Pancreas (tissue), 10 donors: ENCODE measurements at regions not wholly inside any gene's neighbourhood (a gene's known extent, or its start where the extent isn't known, plus 50 kb on each side); places are given as distances from the start of the nearest gene placed in this dataset.

Experiments used
- ATAC-seq, 4 donors: fragments of 200-7000 bp; cut with Tn5 transposase; one replicate each; pipeline versions ENCODE4 v1.8.0 to v1.9.1; 2020; ENCODE audit warnings: mild to moderate bottlenecking in 4 of 4, moderate library complexity in 4 of 4
- DNase-seq, 6 donors: peaks; one replicate each; pipeline ENCODE4 v3.0.0-alpha.2; 2020
- FAIRE-seq: peaks from 2 replicates; lab custom pipeline; 2012; peaks lifted over from hg19 to GRCh38; lab: Jason Lieb, UNC
- H3K27ac ChIP-seq, 4 donors: fragments of 200-600 bp; sonication (generic); 1 replicate in 3 of 4; 2 replicates in 1 of 4; pipeline versions ENCODE4 v1.5.0 to v1.8.0; 2020
- H3K27me3 ChIP-seq, 4 donors: fragments of 200-600 bp; one replicate each; pipeline ENCODE4 v1.8.0; 2021
- H3K36me3 ChIP-seq, 3 donors: fragments of 200-600 bp; sonication (generic) in 1 of 3; one replicate each; pipeline versions ENCODE4 v1.5.0 to v1.8.0; 2020 to 2021
- H3K4me1 ChIP-seq, 3 donors: fragments of 200-600 bp; one replicate each; pipeline ENCODE4 v1.8.0; 2021
- H3K4me3 ChIP-seq, 4 donors: fragments of 200-600 bp; sonication (generic) in 2 of 4; one replicate each; pipeline versions ENCODE4 v1.5.0 to v1.8.0; 2020 to 2021
- H3K9me3 ChIP-seq, 4 donors: fragments of 200-600 bp; one replicate each; pipeline ENCODE4 v1.8.0; 2021
- CTCF ChIP-seq, 4 donors: fragments of 200-600 bp; sonication (generic) in 3 of 4; IDR thresholded peaks; one replicate each; pipeline versions ENCODE4 v1.5.0 to v1.8.0; 2021; ENCODE audit warnings: antibody characterized with exemption in 4 of 4
- WGBS, 2 donors: extraction: QIAGEN DNeasy Blood & Tissue Kit; methylation state at CpG; one replicate each; pipeline ENCODE4 v1.1.7; 2013; 5-methylcytosine and 5-hydroxymethylcytosine counted together
- intact Hi-C, 3 donors: fragments of 100-400 bp; cut with DNase I; formaldehyde crosslinking; loops; one replicate each; pipeline versions ENCODE4 v1.11.1 to v1.14.2; 2022
- donor health status: healthy with polysubstance abuse.
- donor health status: DM: no; HTN: no; CAD: no; lungs with moderate emphysema.
- donor health status: DM: no; HTN: no; CAD: no.
- donor health status: control.
- donor health status: control.
- donor health status: Bipolar disorder and iron deficiency.
- donor health status: DM: yes; HTN: yes; CAD: no.
- donor health status: DM: no; HTN: no; CAD: no.
- donor health status: DM: no; HTN: no; CAD: no.
- donor health status: DM: yes; HTN: yes; CAD: no.

- FAIRE-seq, result no peak
Observed at GRCh38 chr10:47176206-47176902, 123.6 kb upstream of the GDF10 start.

GRCh38 chr10:47176903-47177868, 122.8 kb upstream of the GDF10 start:
- Histone ChIP-seq H3K27me3 (no peaks in the 10 kb centered on the region), H3K36me3 (no peaks in the 10 kb centered on the region), H3K4me1 (no peaks in the 10 kb centered on the region), H3K9me3 (no peaks in the 10 kb centered on the region), H3K27ac (no peak overlapping the region), H3K4me3 (no peak overlapping the region)
- FAIRE-seq (no peak), ATAC-seq (no peak), DNase-seq (no peak)
- intact Hi-C loops, result no loop called here
- WGBS, 2 donors, result 85 to 86% methylated on average over 8 of the region's 8 CpGs
- TF ChIP-seq CTCF (IDR thresholded peaks at IDR 0.05), result no peak

More at GRCh38 chr10:47176206-47176902, 123.6 kb upstream of the GDF10 start:
- Histone ChIP-seq H3K9me3 (no peaks in the 10 kb centered on the region), H3K27ac (no peak overlapping the region), H3K4me3 (no peak overlapping the region), H3K4me1 (no peaks in the 10 kb centered on the region), H3K36me3 (no peaks in the 10 kb centered on the region), H3K27me3 (no peaks in the 10 kb centered on the region)
- intact Hi-C loops, result no loop called here
- no peak for ATAC-seq
- no peak for TF ChIP-seq CTCF (IDR thresholded peaks at IDR 0.05)
- no peak for DNase-seq
- 67 to 73% methylated on average over 12 of the region's 12 CpGs for WGBS, 2 donors

GRCh38 chr10:47178537-47179290, 121.3 kb upstream of the GDF10 start:
- Histone ChIP-seq H3K4me3 (no peak overlapping the region), H3K9me3 (no peaks in the 10 kb centered on the region), H3K36me3 (no peaks in the 10 kb centered on the region), H3K4me1 (no peaks in the 10 kb centered on the region), H3K27ac (no peak overlapping the region), H3K27me3 (no peaks in the 10 kb centered on the region)
- FAIRE-seq (no peak), DNase-seq (no peak), ATAC-seq (no peak)
- TF ChIP-seq CTCF (IDR thresholded peaks at IDR 0.05), result no peak
- whole genome bisulfite sequencing, 2 donors, result 76 to 77% methylated on average over 5 of the region's 5 CpGs
- intact Hi-C loops, result no loop called here

- H3K27me3 ChIP-seq, result no peaks in the 10 kb centered on the region
- no peaks in the 10 kb centered on the region for H3K9me3 ChIP-seq
- H3K36me3 ChIP-seq, result no peaks in the 10 kb centered on the region
- no peak overlapping the region for H3K27ac ChIP-seq
- DNase-seq (no peak), ATAC-seq (no peak), FAIRE-seq (no peak)
- 74 to 88% methylated on average over 1 of the region's 1 CpG for WGBS, 2 donors
- intact Hi-C loops, result no loop called here
- no peak for TF ChIP-seq CTCF (IDR thresholded peaks at IDR 0.05)
- no peak overlapping the region for H3K4me3 ChIP-seq
- no peaks in the 10 kb centered on the region for H3K4me1 ChIP-seq
Observed at GRCh38 chr10:47179291-47179647, 120.7 kb upstream of the GDF10 start.
